Right forelimb (tissue), 1 donor: ENCODE measurements at regions not wholly inside any gene's neighbourhood (a gene's known extent, or its start where the extent isn't known, plus 50 kb on each side); places are given as distances from the start of the nearest gene placed in this dataset.

Experiments used
- DNase-seq: peaks from one replicate; pipeline ENCODE4 v3.0.0-alpha.2; 2018

GRCh38 chr3:66128623-66129022 is 89.9 kb upstream of the MAGI1 start:
- no peak for DNase-seq

GRCh38 chr3:66121318-66121717 is 82.6 kb upstream of the MAGI1 start:
- DNase-seq, result no peak

- DNase-seq, result no peak
Observed at GRCh38 chr3:66115858-66116654, 77.3 kb upstream of the MAGI1 start.

- no peak for DNase-seq
Observed at GRCh38 chr3:66113542-66113941, 74.8 kb upstream of the MAGI1 start.

- DNase-seq, result no peak
Observed at GRCh38 chr3:66110840-66111239, 72.1 kb upstream of the MAGI1 start.

- DNase-seq, result peak; percentile 50
Observed at GRCh38 chr3:66107855-66108254, 69.1 kb upstream of the MAGI1 start.

GRCh38 chr3:66106788-66107187 is 68.1 kb upstream of the MAGI1 start:
- DNase-seq, result no peak

GRCh38 chr3:66104535-66104934 is 65.8 kb upstream of the MAGI1 start:
- DNase-seq, result no peak

GRCh38 chr3:66103729-66104128 is 65.0 kb upstream of the MAGI1 start:
- DNase-seq, result no peak

- DNase-seq, result no peak
Observed at GRCh38 chr3:66101901-66102300, 63.2 kb upstream of the MAGI1 start.

GRCh38 chr3:66099541-66100065 is 60.9 kb upstream of the MAGI1 start:
- no peak for DNase-seq

- no peak for DNase-seq
Observed at GRCh38 chr3:66098436-66098835, 59.7 kb upstream of the MAGI1 start.

- no peak for DNase-seq
Observed at GRCh38 chr3:66097647-66098046, 58.9 kb upstream of the MAGI1 start.

GRCh38 chr3:66095295-66096001 is 56.7 kb upstream of the MAGI1 start:
- no peak for DNase-seq

GRCh38 chr3:66093981-66094380 is 55.3 kb upstream of the MAGI1 start:
- DNase-seq, result no peak

GRCh38 chr3:66092175-66092995 is 53.7 kb upstream of the MAGI1 start:
- no peak for DNase-seq
